Pulmonary artery endothelial cell (primary cell): ENCODE measurements at regions not wholly inside any gene's neighbourhood (a gene's known extent, or its start where the extent isn't known, plus 50 kb on each side); places are given as distances from the start of the nearest gene placed in this dataset.

Source experiments
- DNase-seq: peaks from one replicate; pipeline ENCODE4 v3.0.0-alpha.2; 2011; ENCODE audit warnings: low read depth, low spot score

GRCh38 chr2:41926614-41927580, 120.9 kb upstream of the PKDCC start:
- no peak for DNase-seq

- DNase-seq, result no peak
These were observed 120.1 kb upstream of the PKDCC start for GRCh38 chr2:41927581-41928264.

GRCh38 chr2:41928526-41928925, 119.3 kb upstream of the PKDCC start:
- DNase-seq, result no peak

- no peak for DNase-seq
These were observed 116.8 kb upstream of the PKDCC start for GRCh38 chr2:41930807-41931566.

GRCh38 chr2:41932241-41933045, 115.4 kb upstream of the PKDCC start:
- DNase-seq, result no peak

- no peak for DNase-seq
These were observed 114.8 kb upstream of the PKDCC start for GRCh38 chr2:41933046-41933420.

- DNase-seq, result no peak
These were observed 114.1 kb upstream of the PKDCC start for GRCh38 chr2:41933585-41934320.

GRCh38 chr2:41934329-41934958, 113.4 kb upstream of the PKDCC start:
- DNase-seq, result no peak

- DNase-seq, result no peak
These were observed 112.8 kb upstream of the PKDCC start for GRCh38 chr2:41935002-41935401.

GRCh38 chr2:41935825-41936224, 112.0 kb upstream of the PKDCC start:
- no peak for DNase-seq

- no peak for DNase-seq
These were observed 110.9 kb upstream of the PKDCC start for GRCh38 chr2:41936771-41937463.

- no peak for DNase-seq
These were observed 110.3 kb upstream of the PKDCC start for GRCh38 chr2:41937464-41937906.

GRCh38 chr2:41937921-41938708, 109.7 kb upstream of the PKDCC start:
- DNase-seq, result no peak

- no peak for DNase-seq
These were observed 107.6 kb upstream of the PKDCC start for GRCh38 chr2:41940060-41940744.

- no peak for DNase-seq
These were observed 107.1 kb upstream of the PKDCC start for GRCh38 chr2:41940745-41941063.

GRCh38 chr2:41941831-41942230, 106.0 kb upstream of the PKDCC start:
- DNase-seq, result no peak

- DNase-seq, result no peak
These were observed 105.5 kb upstream of the PKDCC start for GRCh38 chr2:41942278-41942677.

- no peak for DNase-seq
These were observed 104.7 kb upstream of the PKDCC start for GRCh38 chr2:41943159-41943558.
